Neuronal stem cell (in vitro differentiated cells): ENCODE measurements at regions not wholly inside any gene's neighbourhood (a gene's known extent, or its start where the extent isn't known, plus 50 kb on each side); places are given as distances from the start of the nearest gene placed in this dataset.

ENCODE experiments used
- DNase-seq: peaks from one replicate; pipeline ENCODE4 v3.0.0-alpha.2; 2013; ENCODE audit warnings: low spot score
- H2AFZ ChIP-seq: one replicate; pipeline ENCODE4 v1.6.1; 2013; ENCODE audit warnings: mild to moderate bottlenecking, low read length, inconsistent platforms
- H2AK5ac ChIP-seq: 2 replicates; pipeline ENCODE4 v1.6.1; 2013; ENCODE audit warnings: low read depth, mild to moderate bottlenecking, inconsistent platforms, low read length, moderate library complexity, mixed read lengths
- H2BK120ac ChIP-seq: 2 replicates; pipeline ENCODE4 v1.6.1; 2013; ENCODE audit warnings: low read depth, mild to moderate bottlenecking, inconsistent platforms, low read length, moderate library complexity, mixed read lengths
- H2BK12ac ChIP-seq: one replicate; pipeline ENCODE4 v1.6.1; 2013; ENCODE audit warnings: low read length, inconsistent platforms
- H2BK15ac ChIP-seq: 2 replicates; pipeline ENCODE4 v1.6.1; 2013; ENCODE audit warnings: mild to moderate bottlenecking, low read length, inconsistent platforms, mixed read lengths
- H2BK5ac ChIP-seq: one replicate; pipeline ENCODE4 v1.6.1; 2013; ENCODE audit warnings: inconsistent platforms, mild to moderate bottlenecking, low read length, moderate library complexity
- H3K14ac ChIP-seq: one replicate; pipeline ENCODE4 v1.6.1; 2013; ENCODE audit warnings: low read length, inconsistent platforms
- H3K18ac ChIP-seq: 2 replicates; pipeline ENCODE4 v1.6.1; 2013; ENCODE audit warnings: low read length, inconsistent platforms
- H3K23ac ChIP-seq: 2 replicates; pipeline ENCODE4 v1.6.1; 2013; ENCODE audit warnings: low read depth, mild to moderate bottlenecking, mixed read lengths, low read length, inconsistent platforms; ENCODE audit not compliant: poor library complexity
- H3K27ac ChIP-seq: replicated peaks from 3 replicates; pipeline ENCODE4 v1.5.1; 2013; ENCODE audit warnings: low read length, inconsistent platforms
- H3K27me3 ChIP-seq, 3 experiments: 2 replicates each; pipeline ENCODE4 v1.6.1; 2013; ENCODE audit warnings: low read length in 3 of 3, mild to moderate bottlenecking in 2 of 3, inconsistent platforms in 1 of 3, low read depth in 1 of 3, mixed read lengths in 1 of 3, moderate library complexity in 1 of 3; ENCODE audit not compliant: control insufficient read depth in 3 of 3, insufficient read depth in 3 of 3
- H3K36me3 ChIP-seq, 2 donors: replicated peaks in 1 of 2; 2 replicates each; pipeline ENCODE4 v1.6.1; 2013; ENCODE audit warnings: low read length in 2 of 2; ENCODE audit not compliant: control insufficient read depth in 2 of 2, insufficient read depth in 2 of 2
- H3K4ac ChIP-seq: 2 replicates; pipeline ENCODE4 v1.6.1; 2013; ENCODE audit warnings: inconsistent platforms, mild to moderate bottlenecking, low read length, moderate library complexity
- H3K4me1 ChIP-seq, 2 donors: 1 replicate in 1 of 2; 2 replicates in 1 of 2; pipeline ENCODE4 v1.6.1; 2013; ENCODE audit warnings: low read length in 2 of 2, low read depth in 1 of 2; ENCODE audit not compliant: control insufficient read depth in 2 of 2, insufficient read depth in 1 of 2
- H3K4me2 ChIP-seq: one replicate; pipeline ENCODE4 v1.6.1; 2013; ENCODE audit warnings: mild to moderate bottlenecking, low read length, inconsistent platforms; ENCODE audit not compliant: insufficient read depth, poor library complexity, severe bottlenecking
- H3K4me3 ChIP-seq, 2 donors: 2 replicates each; pipeline ENCODE4 v1.5.1; 2013; ENCODE audit warnings: low read length in 2 of 2, mild to moderate bottlenecking in 2 of 2, inconsistent platforms in 1 of 2, moderate library complexity in 1 of 2
- H3K79me1 ChIP-seq: one replicate; pipeline ENCODE4 v1.6.1; 2013; ENCODE audit warnings: low read depth, mild to moderate bottlenecking, inconsistent platforms, low read length, moderate library complexity
- H3K9ac ChIP-seq: one replicate; pipeline ENCODE4 v1.6.1; 2013; ENCODE audit warnings: mild to moderate bottlenecking, low read depth, low read length, inconsistent platforms; ENCODE audit not compliant: poor library complexity
- H3K9me3 ChIP-seq, 2 donors: replicated peaks in 1 of 2; 2 replicates each; pipeline versions ENCODE3 to v1.6.1; 2013; ENCODE audit warnings: low read length in 2 of 2, mild to moderate bottlenecking in 2 of 2, inconsistent platforms in 1 of 2, low read depth in 1 of 2, mixed read lengths in 1 of 2, moderate library complexity in 1 of 2; ENCODE audit not compliant: control insufficient read depth in 2 of 2, insufficient read depth in 1 of 2
- H4K8ac ChIP-seq: one replicate; pipeline ENCODE4 v1.6.1; 2013; ENCODE audit warnings: low read depth, mild to moderate bottlenecking, inconsistent platforms, low read length, moderate library complexity
- H4K91ac ChIP-seq: one replicate; pipeline ENCODE4 v1.6.1; 2013; ENCODE audit warnings: low read length, low read depth, mild to moderate bottlenecking, inconsistent platforms; ENCODE audit not compliant: poor library complexity
- WGBS, 2 donors: extraction: QIAGEN DNeasy Blood & Tissue Kit; methylation state at CpG; one replicate each; pipeline ENCODE4 v1.1.7; 2013; ENCODE audit warnings: missing lambda C conversion rate in 2 of 2, mixed read lengths in 1 of 2; ENCODE audit not compliant: insufficient read length in 2 of 2, insufficient replicate concordance in 1 of 2; ENCODE audit errors: extremely low coverage in 2 of 2; 5-methylcytosine and 5-hydroxymethylcytosine counted together

DNA sequence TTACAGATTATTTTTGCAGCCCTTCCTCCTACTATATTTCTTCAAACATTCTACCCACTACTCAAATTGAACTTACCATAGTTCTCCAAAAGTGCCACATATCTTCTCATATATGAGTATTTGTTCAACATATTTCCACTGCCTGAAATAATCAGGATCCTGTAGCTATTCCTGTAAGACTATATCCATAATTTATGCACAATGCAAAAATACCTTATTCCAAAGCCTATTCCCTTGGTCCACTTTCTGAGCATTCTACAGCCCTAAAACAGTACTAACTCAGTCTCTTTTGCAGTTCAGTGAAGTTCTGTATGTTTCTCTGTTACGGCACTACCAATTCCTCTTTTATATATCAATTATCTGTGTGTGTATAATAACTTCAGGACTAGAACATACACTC, 1283.7 kb upstream of the ADGRL2 start:
- no peak overlapping the region for H2AFZ ChIP-seq
- H3K36me3 ChIP-seq: no peaks in the 10 kb centered on the region
- H3K27ac ChIP-seq: no peak overlapping the region
- H3K79me1 ChIP-seq: no peaks in the 10 kb centered on the region
- H3K9me3 ChIP-seq: no peaks in the 10 kb centered on the region
- WGBS, 2 donors: no CpG with 5 or more reads among the region's 1 CpG
- no peak overlapping the region for H2BK15ac ChIP-seq
- H3K23ac ChIP-seq: no peak overlapping the region
- H4K8ac ChIP-seq: no peak overlapping the region
- H3K18ac ChIP-seq: no peak overlapping the region
- H2AK5ac ChIP-seq: no peak overlapping the region
- H4K91ac ChIP-seq: no peak overlapping the region
- no peaks in the 10 kb centered on the region for H3K4me1 ChIP-seq
- H3K4me3 ChIP-seq: no peak overlapping the region
- H3K27me3 ChIP-seq: no peaks in the 10 kb centered on the region
- DNase-seq: no peak
- H3K9ac ChIP-seq: no peak overlapping the region
- no peak overlapping the region for H3K14ac ChIP-seq
- H2BK12ac ChIP-seq: no peak overlapping the region
- no peak overlapping the region for H3K4ac ChIP-seq
- H2BK5ac ChIP-seq: no peak overlapping the region
- H2BK120ac ChIP-seq: no peak overlapping the region
- H3K4me2 ChIP-seq: no peak overlapping the region

DNA sequence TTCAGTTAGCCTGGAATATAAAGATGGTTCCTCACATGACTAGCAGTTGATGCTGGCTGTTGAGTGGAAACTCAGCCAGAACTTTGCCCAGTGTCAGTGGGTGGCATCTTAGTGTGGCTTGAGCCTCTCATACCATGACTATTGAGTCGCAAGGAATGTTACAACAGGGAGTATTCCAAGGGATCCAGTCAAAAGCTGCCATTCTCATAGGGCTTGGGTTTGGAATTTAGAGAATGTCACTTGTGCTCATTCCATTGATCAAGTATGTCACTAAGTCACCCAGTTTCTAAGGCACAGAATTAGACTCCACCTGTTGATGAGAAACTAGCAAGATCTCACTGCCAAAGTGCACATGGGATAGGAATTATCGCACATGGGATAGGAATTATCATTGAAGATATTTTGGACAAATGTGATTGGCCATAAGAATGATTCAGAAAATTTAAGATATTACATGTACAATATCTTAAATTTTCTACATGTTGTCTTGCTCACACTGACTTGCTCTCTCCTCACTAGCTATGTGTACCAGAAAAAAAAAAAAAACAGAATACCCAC, 1290.7 kb upstream of the ADGRL2 start:
- Histone ChIP-seq H3K9ac (no peak overlapping the region), H3K18ac (no peak overlapping the region), H2BK12ac (no peak overlapping the region), H2AK5ac (no peak overlapping the region), H3K4me1 (peaks cover 0 to 2% of the 10 kb centered on the region in 2 donors), H3K27me3 (no peaks in the 10 kb centered on the region), H3K4me3 (no peak overlapping the region), H3K4ac (no peak overlapping the region), H3K4me2 (no peak overlapping the region), H3K9me3 (no peaks in the 10 kb centered on the region), H3K27ac (no peak overlapping the region), H3K79me1 (no peaks in the 10 kb centered on the region), H2BK120ac (no peak overlapping the region), H4K91ac (no peak overlapping the region), H2AFZ (no peak overlapping the region), H3K36me3 (no peaks in the 10 kb centered on the region), H2BK15ac (no peak overlapping the region), H3K14ac (no peak overlapping the region), H4K8ac (no peak overlapping the region), H2BK5ac (no peak overlapping the region), H3K23ac (no peak overlapping the region)
- DNase-seq: peak; percentile 38
- no CpG with 5 or more reads among the region's 2 CpGs for WGBS, 2 donors

- H3K79me1 ChIP-seq: no peaks in the 10 kb centered on the region
- H2BK120ac ChIP-seq: no peak overlapping the region
- no CpG with 5 or more reads among the region's 2 CpGs for WGBS, 2 donors
- H3K27ac ChIP-seq: no peak overlapping the region
- H2BK5ac ChIP-seq: no peak overlapping the region
- no peak overlapping the region for H3K4me2 ChIP-seq
- no peak overlapping the region for H3K9ac ChIP-seq
- H3K4me1 ChIP-seq: peaks cover 0 to 2% of the 10 kb centered on the region in 2 donors
- H2BK15ac ChIP-seq: no peak overlapping the region
- H4K8ac ChIP-seq: no peak overlapping the region
- no peak overlapping the region for H2AFZ ChIP-seq
- no peak overlapping the region for H3K4ac ChIP-seq
- no peak overlapping the region for H3K23ac ChIP-seq
- no peaks in the 10 kb centered on the region for H3K9me3 ChIP-seq
- H2AK5ac ChIP-seq: no peak overlapping the region
- no peak overlapping the region for H3K18ac ChIP-seq
- DNase-seq: no peak
- no peaks in the 10 kb centered on the region for H3K36me3 ChIP-seq
- H4K91ac ChIP-seq: no peak overlapping the region
- no peak overlapping the region for H2BK12ac ChIP-seq
- H3K4me3 ChIP-seq: no peak overlapping the region
- no peaks in the 10 kb centered on the region for H3K27me3 ChIP-seq
- no peak overlapping the region for H3K14ac ChIP-seq
Observed at GRCh38 chr1:80506216-80506615, 1294.5 kb upstream of the ADGRL2 start.

GRCh38 chr1:80498673-80499072, 1302.1 kb upstream of the ADGRL2 start:
- H3K4me1 ChIP-seq: no peaks in the 10 kb centered on the region
- no peak overlapping the region for H2AK5ac ChIP-seq
- H2BK5ac ChIP-seq: no peak overlapping the region
- no peaks in the 10 kb centered on the region for H3K27me3 ChIP-seq
- no peak overlapping the region for H4K91ac ChIP-seq
- H2BK15ac ChIP-seq: no peak overlapping the region
- H3K36me3 ChIP-seq: no peaks in the 10 kb centered on the region
- H3K14ac ChIP-seq: no peak overlapping the region
- H2AFZ ChIP-seq: no peak overlapping the region
- H3K18ac ChIP-seq: no peak overlapping the region
- peaks cover 3% of the 10 kb centered on the region for H3K79me1 ChIP-seq
- DNase-seq: no peak
- no peak overlapping the region for H3K4ac ChIP-seq
- H2BK120ac ChIP-seq: no peak overlapping the region
- H4K8ac ChIP-seq: no peak overlapping the region
- no peak overlapping the region for H3K27ac ChIP-seq
- no peak overlapping the region for H3K4me3 ChIP-seq
- no peak overlapping the region for H3K23ac ChIP-seq
- H3K9me3 ChIP-seq: peaks cover 0 to 3% of the 10 kb centered on the region in 2 donors
- no peak overlapping the region for H2BK12ac ChIP-seq
- no peak overlapping the region for H3K4me2 ChIP-seq
- H3K9ac ChIP-seq: no peak overlapping the region
